Epithelial cell of proximal tubule (primary cell): ENCODE measurements at regions not wholly inside any gene's neighbourhood (a gene's known extent, or its start where the extent isn't known, plus 50 kb on each side); places are given as distances from the start of the nearest gene placed in this dataset.

Experiments used
- DNase-seq: peaks from one replicate; pipeline ENCODE4 v3.0.0-alpha.2; 2011; ENCODE audit warnings: low read depth
- H3K4me3 ChIP-seq: 2 replicates; pipeline ENCODE4 v1.5.1; 2011; ENCODE audit warnings: low read depth, mild to moderate bottlenecking, low read length
- TF ChIP-seq, protein P1 (sequence below): conservative IDR thresholded peaks from 2 replicates; pipeline ENCODE4 v1.5.1; 2012; ENCODE audit warnings: low read depth, mild to moderate bottlenecking, low read length

DNA sequence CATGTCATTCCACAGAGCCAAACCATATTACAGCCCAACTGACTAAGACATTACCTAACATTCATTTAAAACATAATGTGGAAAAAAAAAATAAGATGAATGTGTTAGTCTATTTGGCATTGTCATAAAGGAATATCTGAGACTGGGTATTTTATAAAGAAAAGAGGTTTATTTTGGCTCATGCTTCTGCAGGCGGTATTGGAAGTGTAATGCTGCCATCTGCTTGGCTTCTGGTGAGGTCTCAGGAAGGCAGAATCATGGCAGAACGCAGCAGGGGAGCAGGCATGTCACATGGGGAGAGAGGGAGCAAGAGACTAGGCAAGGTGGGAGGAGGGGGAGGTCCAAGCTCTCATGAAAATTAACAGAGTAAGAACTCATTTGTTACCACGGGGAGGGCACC lies 504.8 kb upstream of the LRATD1 start:
- DNase-seq = no peak
- H3K4me3 ChIP-seq = no peak overlapping the region
- TF ChIP-seq, protein P1, sequence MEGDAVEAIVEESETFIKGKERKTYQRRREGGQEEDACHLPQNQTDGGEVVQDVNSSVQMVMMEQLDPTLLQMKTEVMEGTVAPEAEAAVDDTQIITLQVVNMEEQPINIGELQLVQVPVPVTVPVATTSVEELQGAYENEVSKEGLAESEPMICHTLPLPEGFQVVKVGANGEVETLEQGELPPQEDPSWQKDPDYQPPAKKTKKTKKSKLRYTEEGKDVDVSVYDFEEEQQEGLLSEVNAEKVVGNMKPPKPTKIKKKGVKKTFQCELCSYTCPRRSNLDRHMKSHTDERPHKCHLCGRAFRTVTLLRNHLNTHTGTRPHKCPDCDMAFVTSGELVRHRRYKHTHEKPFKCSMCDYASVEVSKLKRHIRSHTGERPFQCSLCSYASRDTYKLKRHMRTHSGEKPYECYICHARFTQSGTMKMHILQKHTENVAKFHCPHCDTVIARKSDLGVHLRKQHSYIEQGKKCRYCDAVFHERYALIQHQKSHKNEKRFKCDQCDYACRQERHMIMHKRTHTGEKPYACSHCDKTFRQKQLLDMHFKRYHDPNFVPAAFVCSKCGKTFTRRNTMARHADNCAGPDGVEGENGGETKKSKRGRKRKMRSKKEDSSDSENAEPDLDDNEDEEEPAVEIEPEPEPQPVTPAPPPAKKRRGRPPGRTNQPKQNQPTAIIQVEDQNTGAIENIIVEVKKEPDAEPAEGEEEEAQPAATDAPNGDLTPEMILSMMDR = no peak

DNA sequence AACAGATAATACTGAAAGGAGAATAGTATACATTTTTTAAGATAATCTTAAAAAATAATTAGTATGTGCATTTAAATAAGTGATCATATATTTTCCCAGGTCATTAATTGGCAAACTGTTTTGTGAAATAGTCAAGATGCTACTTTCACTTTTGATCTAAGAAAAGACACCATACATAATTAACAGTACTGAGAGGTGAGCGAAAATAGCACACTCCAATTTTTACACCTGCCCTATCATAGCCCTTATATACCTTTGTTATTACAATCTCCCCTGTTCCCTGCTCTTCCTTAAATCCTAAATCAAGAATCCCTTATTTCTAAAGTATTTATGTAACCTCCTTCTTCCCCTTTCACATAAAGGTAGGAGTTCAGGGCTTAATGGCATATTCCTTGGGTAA lies 500.1 kb upstream of the LRATD1 start:
- no peak overlapping the region for H3K4me3 ChIP-seq
- no peak for DNase-seq
- TF ChIP-seq, protein P1 = no peak

DNA sequence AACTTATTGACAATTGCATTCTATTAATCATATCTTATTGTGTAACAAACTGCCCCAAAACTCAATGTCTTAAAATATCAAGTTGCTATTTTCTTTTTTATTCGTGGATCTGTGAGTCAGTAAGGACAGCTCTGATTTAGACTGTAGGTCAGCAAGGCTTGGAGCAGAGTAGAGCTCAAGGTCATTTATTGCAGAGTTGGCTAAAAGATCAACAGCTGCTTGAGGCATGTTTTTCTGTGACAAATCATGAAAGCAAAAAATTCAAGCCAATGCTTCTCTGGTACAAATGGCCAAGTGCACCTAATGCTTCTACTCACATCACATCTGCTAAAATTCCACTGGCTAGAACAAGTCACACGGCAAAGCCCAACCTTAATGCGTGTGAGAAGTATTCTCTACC lies 497.7 kb upstream of the LRATD1 start:
- no peak for DNase-seq
- H3K4me3 ChIP-seq = no peak overlapping the region
- TF ChIP-seq, protein P1 = no peak

DNA sequence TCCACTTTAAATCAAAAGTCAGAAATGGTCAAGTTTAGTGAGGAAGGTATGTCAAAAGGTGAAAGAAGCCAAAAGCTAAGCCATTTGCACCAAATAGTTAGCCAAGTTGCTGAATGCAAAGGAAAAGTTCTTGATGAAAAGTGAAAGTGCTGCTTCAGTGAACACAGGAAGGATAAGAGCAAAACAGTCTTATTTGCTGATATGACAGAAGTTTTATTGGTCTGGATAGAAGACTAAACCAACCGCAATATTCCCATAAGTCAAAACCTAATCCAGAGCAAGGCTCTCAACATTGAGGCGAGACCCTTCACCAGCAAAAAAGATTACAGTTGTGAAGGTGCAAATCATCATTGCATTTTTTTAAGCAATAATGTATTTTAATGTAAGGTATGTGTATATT lies 496.5 kb upstream of the LRATD1 start:
- no peak for DNase-seq
- TF ChIP-seq, protein P1 = no peak
- H3K4me3 ChIP-seq = no peak overlapping the region

DNA sequence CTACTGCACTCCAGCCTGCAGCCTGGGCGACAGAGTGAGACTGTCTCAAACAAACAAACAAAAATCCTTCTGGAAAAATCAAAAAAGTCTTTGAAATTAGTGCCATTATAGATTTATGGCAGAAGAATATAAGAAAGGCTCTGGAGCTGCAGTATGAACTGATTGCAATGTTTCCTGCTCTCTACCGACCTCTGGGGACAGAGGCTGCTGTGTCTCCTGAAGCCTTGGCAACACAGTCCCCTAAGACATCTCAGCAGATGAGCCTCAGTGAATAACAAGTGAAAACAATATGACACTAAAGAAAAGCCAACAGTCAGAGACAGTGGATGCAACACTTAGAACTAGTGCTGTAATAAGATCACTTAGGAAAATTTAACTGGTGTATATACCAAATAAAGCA lies 494.9 kb upstream of the LRATD1 start:
- no peak for DNase-seq
- H3K4me3 ChIP-seq = no peak overlapping the region
- TF ChIP-seq, protein P1 = no peak

DNA sequence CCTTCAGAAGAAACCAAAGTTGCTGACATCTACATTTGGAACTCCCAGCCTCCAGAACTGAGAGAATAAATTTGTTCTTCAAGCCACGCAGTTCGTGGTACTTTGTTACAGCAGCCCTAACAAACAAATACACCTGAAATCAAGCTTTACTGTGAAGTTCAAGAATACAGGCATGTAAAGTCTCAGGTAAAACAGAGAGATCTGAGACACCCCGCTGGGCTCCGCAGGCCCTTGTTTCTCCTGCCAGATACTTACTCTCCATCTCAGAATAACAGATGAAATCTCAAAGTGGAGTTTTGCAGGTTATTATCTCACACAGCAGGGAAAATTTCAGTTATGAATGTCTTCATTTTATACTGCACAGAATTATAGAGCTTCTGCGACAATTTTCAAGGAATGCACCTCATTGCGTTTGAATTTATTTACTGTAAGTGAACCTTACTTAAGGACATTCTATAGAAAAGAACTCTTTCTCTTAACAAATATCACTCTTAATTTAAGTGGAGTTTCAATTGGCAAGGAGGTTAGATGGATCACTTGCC lies 492.4 kb upstream of the LRATD1 start:
- H3K4me3 ChIP-seq = no peak overlapping the region
- no peak for DNase-seq
- TF ChIP-seq, protein P1 = no peak

DNA sequence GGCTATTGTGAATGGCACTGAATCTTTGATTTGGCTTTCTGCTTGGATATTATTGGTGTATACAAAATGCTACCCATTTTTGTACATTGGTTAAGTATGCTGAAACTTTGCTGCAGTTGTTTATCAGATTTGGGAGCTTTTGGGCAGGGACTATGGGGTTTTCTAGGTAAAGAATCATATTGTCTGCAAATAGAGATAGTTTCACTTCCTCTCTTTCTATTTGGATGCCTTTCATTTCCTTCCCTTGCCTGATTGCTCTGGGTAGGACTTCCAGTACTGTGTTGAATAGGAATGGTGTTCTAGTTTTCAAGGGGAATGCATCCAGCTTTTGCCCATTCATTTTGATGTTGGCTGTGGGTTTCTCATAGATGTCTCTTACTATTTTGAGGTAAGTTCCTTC lies 489.1 kb upstream of the LRATD1 start:
- H3K4me3 ChIP-seq = no peak overlapping the region
- TF ChIP-seq, protein P1 = no peak
- DNase-seq = no peak
